Fibroblast of skin of scalp (primary cell): ENCODE measurements at regions not wholly inside any gene's neighbourhood (a gene's known extent, or its start where the extent isn't known, plus 50 kb on each side); places are given as distances from the start of the nearest gene placed in this dataset.
A peak's percentile ranks its signal among the peaks of the same experiment; 100 is the strongest.

Experiments
- DNase-seq: peaks from one replicate; pipeline ENCODE4 v3.0.0-alpha.2; 2013

DNA sequence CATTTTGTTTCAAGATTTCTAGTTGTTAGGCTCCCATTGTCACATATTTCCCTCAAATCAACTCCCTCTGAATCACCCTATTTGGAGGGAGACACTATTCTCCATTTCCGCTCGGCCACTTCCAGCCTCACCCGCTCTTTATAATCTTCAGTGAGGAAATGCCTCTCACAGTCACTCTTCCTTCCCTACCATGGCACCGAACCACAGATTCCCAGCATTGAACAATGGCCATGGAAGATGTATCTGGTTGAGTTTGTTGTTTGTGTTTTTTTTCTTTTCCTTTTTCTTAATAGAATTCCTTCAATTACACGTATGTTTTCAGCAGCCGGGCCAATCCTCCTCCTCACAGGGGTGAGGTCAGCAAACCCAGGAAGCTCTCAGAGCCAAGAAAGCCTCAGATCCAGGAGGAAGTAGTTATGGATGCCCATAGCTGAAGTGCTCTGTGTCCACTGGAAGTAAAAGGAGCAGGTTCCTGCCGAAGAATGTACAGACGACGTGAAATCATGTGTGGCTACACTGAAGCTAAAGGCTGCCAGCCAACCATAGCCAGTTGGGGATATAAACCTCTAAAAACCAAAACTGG lies 472.1 kb downstream of the FOXO1 start:
- no peak for DNase-seq

GRCh38 chr13:40197049-40197448 lies 469.4 kb downstream of the FOXO1 start:
- DNase-seq = no peak

DNA sequence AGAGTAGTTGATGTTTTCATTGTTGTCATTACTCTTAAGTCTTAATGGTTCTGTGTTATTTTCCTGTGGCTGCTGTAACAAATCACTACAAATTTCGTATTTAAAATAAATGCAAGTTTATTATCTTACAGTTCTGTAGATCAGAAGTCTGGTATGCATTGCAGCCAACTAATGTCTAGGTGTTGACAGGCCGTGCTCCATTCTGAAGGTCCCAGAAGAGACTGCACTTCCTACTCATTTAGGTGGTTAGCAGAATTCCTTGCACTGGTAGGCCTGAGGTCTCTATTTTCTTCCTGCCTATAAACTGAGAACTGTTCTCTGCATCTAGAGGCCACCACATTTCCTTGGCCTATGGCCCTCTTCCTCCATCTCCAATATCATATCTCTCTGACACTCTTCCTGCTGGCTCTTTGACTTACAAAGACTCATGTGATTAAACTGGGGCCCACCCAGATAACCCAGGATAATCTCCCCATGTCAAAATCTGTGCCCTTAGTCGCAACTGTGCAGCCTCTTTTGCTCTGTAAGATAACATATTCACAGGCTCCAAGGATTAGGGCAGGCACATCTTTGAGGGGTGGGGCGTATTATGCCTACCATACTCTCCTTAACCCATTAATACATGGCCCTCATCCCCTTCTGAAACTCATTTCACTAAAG lies 468.4 kb downstream of the FOXO1 start:
- peak; percentile 4 for DNase-seq

DNA sequence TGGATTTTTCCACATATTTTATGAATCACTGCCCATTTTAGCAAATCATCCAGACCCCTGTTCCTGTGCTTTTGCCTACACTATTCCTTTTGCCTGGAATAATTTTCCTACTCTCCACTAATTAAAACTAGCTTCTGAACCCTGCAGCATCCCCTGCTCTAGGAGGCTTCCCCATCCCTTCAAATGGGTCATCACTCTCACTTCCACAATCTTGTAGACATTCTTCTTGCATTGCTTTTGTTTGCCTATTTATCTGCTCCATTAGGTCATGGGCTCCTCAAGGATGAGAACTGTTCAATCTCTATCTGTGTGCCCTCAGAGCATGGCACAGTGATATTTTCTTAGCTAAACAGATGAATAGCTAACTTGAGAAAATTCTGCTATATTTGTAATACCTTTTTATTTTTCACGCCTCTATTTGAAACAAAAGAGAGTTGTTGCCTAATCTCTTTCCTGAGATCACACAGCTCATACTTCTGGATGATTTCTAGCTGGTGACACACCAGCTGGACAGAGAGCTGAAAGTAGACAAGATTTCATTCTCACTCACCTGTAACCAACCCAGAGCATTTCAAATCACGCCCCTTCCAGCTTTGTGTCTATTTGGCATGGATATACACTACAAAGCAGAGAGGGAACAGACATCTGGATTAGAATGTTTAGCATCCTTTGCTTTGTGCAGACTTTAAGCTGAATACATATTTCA lies 466.0 kb downstream of the FOXO1 start:
- no peak for DNase-seq

DNA sequence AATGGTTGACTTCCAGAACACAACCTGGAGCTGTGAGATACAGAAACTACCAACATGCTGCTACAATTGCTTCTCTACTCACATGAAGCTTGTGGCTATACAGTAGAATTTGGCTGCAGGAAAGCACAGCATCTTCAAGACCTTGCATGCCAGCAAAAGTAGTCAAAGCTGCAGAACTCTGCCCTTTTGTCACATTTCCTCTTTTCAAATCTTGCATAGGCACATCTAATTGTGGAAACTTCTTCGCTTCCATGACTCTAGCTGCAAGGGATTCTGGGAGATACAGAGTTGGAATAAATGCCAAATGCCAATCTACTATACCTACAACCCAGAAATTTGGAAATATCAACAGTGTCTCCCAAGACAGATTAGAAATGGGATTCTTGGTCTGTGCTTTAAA lies 462.2 kb downstream of the FOXO1 start:
- DNase-seq = no peak

- no peak for DNase-seq
These were observed 460.6 kb downstream of the FOXO1 start for GRCh38 chr13:40205771-40206240.

DNA sequence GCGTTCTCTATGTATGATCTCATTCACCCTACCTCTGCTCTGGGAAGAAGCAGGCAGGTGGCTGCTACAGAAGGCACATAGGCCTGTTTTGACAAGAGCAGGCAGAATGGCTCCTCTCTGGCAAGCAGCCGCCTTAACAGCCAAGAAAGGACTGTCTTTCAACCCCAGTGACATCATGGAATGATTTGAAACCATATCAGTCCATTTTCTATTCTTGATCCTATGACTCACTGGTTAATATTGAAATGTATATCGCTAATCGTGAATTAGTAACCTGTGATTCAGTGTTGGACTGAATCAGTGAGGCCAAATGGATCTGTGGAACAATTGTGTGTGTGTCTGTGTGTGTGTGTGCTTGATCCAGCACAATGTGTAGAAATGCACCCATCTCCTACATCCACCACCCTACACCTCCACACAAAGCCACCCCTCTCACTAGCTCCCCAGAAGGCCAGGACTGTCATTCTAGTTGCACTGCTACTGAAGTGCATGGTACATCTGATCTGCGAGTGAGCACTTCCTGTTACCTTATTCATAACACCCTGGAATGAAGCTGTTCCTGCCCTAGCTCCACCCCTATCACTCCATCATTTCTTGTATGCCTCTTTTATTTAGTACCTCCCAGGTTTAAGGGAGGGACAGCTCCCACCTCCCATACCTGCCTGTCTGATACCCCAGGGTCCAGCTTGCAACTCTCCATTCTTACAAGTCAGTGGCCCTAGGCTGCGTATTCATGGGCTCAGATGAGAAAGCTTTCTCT lies 460.0 kb downstream of the FOXO1 start:
- no peak for DNase-seq

DNA sequence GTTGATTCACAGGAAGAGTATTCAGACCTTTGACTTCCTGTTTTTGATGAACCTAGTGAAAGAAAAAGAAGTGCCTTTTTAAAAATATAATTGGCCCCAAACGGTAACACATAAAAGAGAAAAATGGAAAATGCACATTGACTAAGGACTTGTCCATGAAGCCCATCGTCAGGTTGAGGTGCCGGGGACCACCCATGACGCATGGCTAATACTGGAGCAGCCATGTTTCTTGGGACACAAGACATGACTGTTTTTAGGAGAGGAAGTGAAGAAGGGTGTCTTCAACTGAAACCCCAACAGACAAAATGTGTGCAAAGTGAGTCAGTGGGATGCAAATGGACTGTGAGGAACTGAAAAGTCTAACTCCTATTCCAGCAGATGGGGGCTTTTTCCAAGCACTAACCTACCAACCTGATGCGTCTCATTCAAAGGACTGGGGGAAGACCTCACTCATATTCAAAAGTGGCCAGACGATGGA lies 459.4 kb downstream of the FOXO1 start:
- no peak for DNase-seq

DNA sequence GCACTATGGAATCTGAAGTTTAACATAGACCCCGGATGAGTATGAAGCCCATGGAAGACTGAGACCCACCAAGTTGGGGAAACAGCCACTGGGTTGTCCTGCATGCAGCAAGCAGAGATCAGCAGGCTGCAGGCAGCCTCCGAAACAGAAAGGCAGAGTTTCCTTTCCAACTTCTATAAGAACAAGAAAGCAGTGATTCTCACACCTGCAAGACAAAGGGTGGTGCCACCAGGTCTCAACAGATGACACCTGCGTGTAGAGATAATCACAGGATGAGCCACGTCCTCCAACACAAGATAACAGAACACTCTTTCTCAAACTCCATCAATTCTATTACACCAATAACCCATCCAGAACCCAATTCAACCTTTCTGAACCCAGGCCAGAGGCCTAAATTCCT lies 457.9 kb downstream of the FOXO1 start:
- DNase-seq = no peak

GRCh38 chr13:40210865-40211585 lies 455.4 kb downstream of the FOXO1 start:
- no peak for DNase-seq

- no peak for DNase-seq
These were observed 454.9 kb downstream of the FOXO1 start for GRCh38 chr13:40211586-40211968.

GRCh38 chr13:40213779-40214178 lies 452.7 kb downstream of the FOXO1 start:
- no peak for DNase-seq

- no peak for DNase-seq
These were observed 451.1 kb downstream of the FOXO1 start for GRCh38 chr13:40215311-40215710.

GRCh38 chr13:40215747-40216146 lies 450.7 kb downstream of the FOXO1 start:
- no peak for DNase-seq

- DNase-seq = no peak
These were observed 448.8 kb downstream of the FOXO1 start for GRCh38 chr13:40217675-40218074.

- DNase-seq = peak; percentile 15
These were observed 446.0 kb downstream of the FOXO1 start for GRCh38 chr13:40220299-40220935.

DNA sequence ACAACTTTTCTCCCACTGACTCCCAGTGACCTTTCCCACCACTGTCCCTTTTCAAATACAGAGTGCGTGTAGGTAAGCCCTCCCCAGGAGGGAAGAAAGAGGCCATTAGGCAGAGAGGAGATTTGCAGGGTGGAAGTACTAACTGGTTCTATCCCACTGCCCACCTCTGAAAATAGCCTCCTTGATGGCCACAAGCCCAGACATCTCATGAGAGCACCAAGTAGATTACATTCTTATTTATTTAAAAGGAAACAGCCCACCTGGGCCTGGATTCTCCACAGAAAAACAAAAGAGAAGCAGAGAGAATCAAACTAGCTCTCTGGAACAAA lies 445.3 kb downstream of the FOXO1 start:
- no peak for DNase-seq

GRCh38 chr13:40221460-40222201 lies 444.8 kb downstream of the FOXO1 start:
- peak; percentile 33 for DNase-seq

DNA sequence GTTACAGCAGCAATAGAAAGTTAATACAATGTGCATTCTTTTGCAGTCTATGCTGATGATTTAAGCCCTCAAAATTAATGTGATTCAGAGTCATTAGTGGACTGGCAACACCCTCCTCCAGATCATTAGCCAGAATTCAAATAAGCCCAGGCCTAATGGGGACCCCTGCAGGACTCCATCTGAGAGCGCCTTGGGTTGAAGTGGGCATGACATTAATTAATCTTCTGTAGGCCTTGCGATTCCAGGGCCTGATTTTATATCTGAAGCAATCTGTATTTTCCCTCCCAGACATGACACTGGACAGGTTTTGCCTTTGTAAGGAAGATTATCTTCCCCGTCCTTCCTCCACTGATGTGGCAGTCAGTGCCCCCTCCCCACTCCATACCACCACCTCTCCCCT lies 442.9 kb downstream of the FOXO1 start:
- no peak for DNase-seq

DNA sequence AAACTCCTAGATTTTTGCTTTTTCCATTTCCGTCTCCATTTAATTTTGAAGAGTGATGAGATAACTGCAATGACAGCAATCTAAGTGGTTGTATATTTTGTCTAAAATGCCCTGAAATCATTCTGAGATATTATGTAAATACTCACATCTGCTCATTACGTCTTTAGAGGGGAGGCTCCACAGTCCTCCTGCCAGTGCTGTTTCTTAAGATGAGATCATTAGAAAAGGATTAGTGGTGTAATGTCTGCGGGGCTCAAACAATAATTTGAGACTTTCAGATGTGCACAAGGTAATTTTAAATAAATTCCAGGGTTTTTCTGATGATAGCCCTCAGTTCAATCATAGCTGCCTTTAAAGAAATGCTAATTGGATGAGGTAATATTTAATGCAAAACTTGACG lies 437.9 kb downstream of the FOXO1 start:
- no peak for DNase-seq

- no peak for DNase-seq
These were observed 437.5 kb downstream of the FOXO1 start for GRCh38 chr13:40228990-40229389.
